HL-60 (cell line): ENCODE measurements at regions not wholly inside any gene's neighbourhood (a gene's known extent, or its start where the extent isn't known, plus 50 kb on each side); places are given as distances from the start of the nearest gene placed in this dataset.

Experiments used
- DNase-seq, 2 experiments: peaks; one replicate each; pipeline ENCODE4 v3.0.0-alpha.2; 2010 to 2020; ENCODE audit warnings: low read depth in 1 of 2, low spot score in 1 of 2
- H3K27ac ChIP-seq: fragments of 250-450 bp; sonication (Bioruptor Pico); replicated peaks from 2 replicates; pipeline ENCODE4 v1.5.1; 2020; ENCODE audit warnings: mild to moderate bottlenecking, moderate library complexity
- H3K27me3 ChIP-seq: fragments of 250-450 bp; sonication (Bioruptor Pico); 2 replicates; pipeline ENCODE4 v1.5.1; 2021; ENCODE audit warnings: mild to moderate bottlenecking, moderate library complexity; ENCODE audit not compliant: insufficient read depth, poor library complexity, severe bottlenecking
- H3K4me3 ChIP-seq: replicated peaks from 2 replicates; pipeline ENCODE4 v1.5.1; 2011; ENCODE audit warnings: mild to moderate bottlenecking, control low read depth, low read length; ENCODE audit not compliant: insufficient read depth
- CTCF ChIP-seq: IDR thresholded peaks from one replicate; pipeline ENCODE4 v1.5.1; 2011; ENCODE audit warnings: low read length, control low read depth, inconsistent platforms; ENCODE audit not compliant: insufficient read depth
- GABPA ChIP-seq: IDR thresholded peaks from 2 replicates; pipeline ENCODE4 v1.6.1; 2012; ENCODE audit warnings: low read depth
- POLR2AphosphoS5 ChIP-seq: IDR thresholded peaks from 2 replicates; pipeline ENCODE4 v1.6.1; 2012; ENCODE audit warnings: low read depth
- REST ChIP-seq: IDR thresholded peaks from 2 replicates; pipeline ENCODE4 v1.6.1; 2012; ENCODE audit warnings: low read depth; ENCODE audit not compliant: insufficient replicate concordance
- SPI1 ChIP-seq: IDR thresholded peaks from 2 replicates; pipeline ENCODE4 v1.6.1; 2012; ENCODE audit warnings: low read depth, mild to moderate bottlenecking, borderline replicate concordance

DNA sequence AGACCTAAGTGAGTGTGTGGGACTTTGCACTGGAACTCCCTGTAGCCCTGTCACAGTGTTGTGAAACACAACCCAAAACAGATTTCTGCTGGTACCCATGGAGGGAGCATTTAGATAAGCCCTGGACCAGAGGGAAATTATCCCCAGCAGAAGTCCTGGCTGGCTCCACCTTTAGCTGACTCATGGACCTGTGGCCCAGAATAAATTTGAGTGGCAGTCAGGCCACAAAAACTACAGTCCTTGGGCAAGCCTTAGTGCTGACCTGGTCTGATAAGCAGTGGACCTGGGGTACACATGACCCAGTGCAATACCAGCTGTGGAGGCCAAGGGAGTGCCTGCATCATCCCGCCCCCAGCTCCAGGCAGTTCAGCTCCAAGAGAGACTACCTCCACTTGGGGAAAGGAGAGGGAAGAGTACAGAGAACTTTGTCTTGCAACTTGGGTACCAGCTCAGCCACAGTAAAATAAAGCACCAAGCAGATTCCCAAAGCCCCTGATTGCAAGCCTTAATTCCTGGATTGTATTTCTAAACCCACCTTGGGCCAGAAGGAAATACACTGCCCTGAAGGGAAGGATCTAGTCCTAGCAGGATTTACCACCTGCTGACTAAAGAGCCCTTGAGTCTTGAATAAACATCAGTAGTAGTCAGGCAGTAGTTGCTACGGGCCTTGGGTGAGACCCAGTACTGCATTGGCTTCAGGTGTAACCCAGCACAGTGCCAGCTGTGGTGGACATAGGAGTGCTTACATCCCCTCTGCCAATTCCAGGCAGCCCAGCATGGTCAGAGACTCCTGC lies 140.4 kb upstream of the COL21A1 start:
- Histone ChIP-seq H3K4me3 (no peak overlapping the region), H3K27me3 (no peaks in the 10 kb centered on the region), H3K27ac (no peak overlapping the region)
- TF ChIP-seq SPI1 (no peak), CTCF (no peak), GABPA (no peak), REST (no peak), POLR2AphosphoS5 (no peak)
- DNase-seq, result no peak

- no peaks in the 10 kb centered on the region for H3K27me3 ChIP-seq
- H3K27ac ChIP-seq, result no peak overlapping the region
- no peak for DNase-seq
- no peak overlapping the region for H3K4me3 ChIP-seq
- TF ChIP-seq REST (no peak), CTCF (no peak), GABPA (no peak), SPI1 (no peak), POLR2AphosphoS5 (no peak)
Measured at GRCh38 chr6:56386717-56387116, 139.3 kb upstream of the COL21A1 start.

DNA sequence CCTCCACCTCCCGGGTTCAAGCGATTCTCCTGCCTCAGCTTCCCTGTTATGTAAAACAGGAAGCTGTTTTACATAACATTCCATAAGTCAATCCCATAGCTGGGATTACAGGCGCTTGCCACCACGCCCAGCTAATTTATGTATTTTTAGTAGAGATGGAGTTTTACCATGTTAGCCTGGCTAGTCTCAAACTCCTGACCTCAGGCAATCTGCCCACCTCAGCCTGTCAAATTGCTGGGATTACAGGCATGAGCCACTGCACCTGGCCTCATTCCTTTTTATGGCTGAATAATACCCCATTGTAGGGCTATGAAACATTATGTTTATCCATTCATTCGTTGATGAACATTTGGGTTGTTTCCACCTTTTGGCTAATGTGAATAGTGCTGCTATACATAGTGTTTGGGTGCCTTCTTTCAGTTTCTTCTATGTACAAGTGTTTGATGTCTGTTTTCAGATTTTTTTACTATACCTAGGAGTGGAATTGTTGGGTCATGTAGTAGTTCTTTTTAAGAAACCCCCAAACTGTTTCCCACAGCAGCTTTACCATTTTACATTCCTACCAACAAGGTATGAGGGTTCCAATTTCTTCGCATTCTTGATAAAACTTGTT lies 138.7 kb upstream of the COL21A1 start:
- Histone ChIP-seq H3K4me3 (no peak overlapping the region), H3K27ac (no peak overlapping the region), H3K27me3 (no peaks in the 10 kb centered on the region)
- no peak for TF ChIP-seq CTCF
- no peak for TF ChIP-seq REST
- no peak for TF ChIP-seq POLR2AphosphoS5
- no peak for TF ChIP-seq GABPA
- TF ChIP-seq SPI1, result no peak
- DNase-seq, result no peak
